SU-DHL-6 (cell line): ENCODE measurements at regions not wholly inside any gene's neighbourhood (a gene's known extent, or its start where the extent isn't known, plus 50 kb on each side); places are given as distances from the start of the nearest gene placed in this dataset.

Experiments used
- EZH2phosphoT487 ChIP-seq: fragments of 200-600 bp; sonication (generic), shearing (Covaris generic); conservative IDR thresholded peaks from 2 replicates; pipeline ENCODE4 v1.6.1; 2018; ENCODE audit warnings: mild to moderate bottlenecking, antibody characterized with exemption, low read length, moderate library complexity, mixed read lengths
- TF ChIP-seq, protein P1 (sequence below): fragments of 200-600 bp; sonication (generic); IDR thresholded peaks from one replicate; pipeline ENCODE4 v1.5.1; 2017; ENCODE audit warnings: antibody characterized with exemption, mild to moderate bottlenecking, low read length, moderate library complexity; ENCODE audit not compliant: insufficient read depth, poor library complexity, severe bottlenecking

DNA sequence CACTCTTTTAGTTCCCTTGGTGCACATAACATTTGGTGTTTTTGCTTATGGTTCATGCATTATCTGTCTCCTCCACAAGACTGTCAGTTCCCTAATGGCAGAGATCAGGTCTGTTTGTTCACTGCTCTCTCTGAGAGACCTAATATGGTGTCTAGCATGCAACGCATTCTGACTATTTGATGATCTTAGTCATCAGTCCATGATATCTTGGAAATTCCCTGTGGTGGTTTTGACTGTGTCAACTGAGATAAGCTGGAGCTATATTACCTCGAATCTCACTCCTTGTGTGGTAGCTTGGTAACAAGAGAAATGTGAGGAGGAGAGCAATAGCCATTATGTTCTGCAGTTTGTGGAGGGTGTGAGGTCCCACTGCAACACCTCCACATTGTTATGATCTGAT is 229.8 kb downstream of the FRK start:
- TF ChIP-seq, protein P1, sequence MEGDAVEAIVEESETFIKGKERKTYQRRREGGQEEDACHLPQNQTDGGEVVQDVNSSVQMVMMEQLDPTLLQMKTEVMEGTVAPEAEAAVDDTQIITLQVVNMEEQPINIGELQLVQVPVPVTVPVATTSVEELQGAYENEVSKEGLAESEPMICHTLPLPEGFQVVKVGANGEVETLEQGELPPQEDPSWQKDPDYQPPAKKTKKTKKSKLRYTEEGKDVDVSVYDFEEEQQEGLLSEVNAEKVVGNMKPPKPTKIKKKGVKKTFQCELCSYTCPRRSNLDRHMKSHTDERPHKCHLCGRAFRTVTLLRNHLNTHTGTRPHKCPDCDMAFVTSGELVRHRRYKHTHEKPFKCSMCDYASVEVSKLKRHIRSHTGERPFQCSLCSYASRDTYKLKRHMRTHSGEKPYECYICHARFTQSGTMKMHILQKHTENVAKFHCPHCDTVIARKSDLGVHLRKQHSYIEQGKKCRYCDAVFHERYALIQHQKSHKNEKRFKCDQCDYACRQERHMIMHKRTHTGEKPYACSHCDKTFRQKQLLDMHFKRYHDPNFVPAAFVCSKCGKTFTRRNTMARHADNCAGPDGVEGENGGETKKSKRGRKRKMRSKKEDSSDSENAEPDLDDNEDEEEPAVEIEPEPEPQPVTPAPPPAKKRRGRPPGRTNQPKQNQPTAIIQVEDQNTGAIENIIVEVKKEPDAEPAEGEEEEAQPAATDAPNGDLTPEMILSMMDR = no peak
- no peak for TF ChIP-seq EZH2phosphoT487
